ENCODE measurements at regions not wholly inside any gene's neighbourhood (a gene's known extent, or its start where the extent isn't known, plus 50 kb on each side); places are given as distances from the start of the nearest gene placed in this dataset.

- no peak for TF ChIP-seq ZNF274 (IDR thresholded peaks at IDR 0.05; ENCODE audit: low read depth, low read length)
- no peak for TF ChIP-seq SUZ12 (IDR thresholded peaks at IDR 0.05; ENCODE audit: extremely low read depth, insufficient read depth, insufficient read length)
- no peak for TF ChIP-seq YY1 (IDR thresholded peaks at IDR 0.05; ENCODE audit: insufficient read depth, insufficient read length)
These were observed 106.3 kb upstream of the ALCAM start for GRCh38 chr3:105260385-105260784.
